Ishikawa (cell line): ENCODE measurements at regions not wholly inside any gene's neighbourhood (a gene's known extent, or its start where the extent isn't known, plus 50 kb on each side); places are given as distances from the start of the nearest gene placed in this dataset.

Experiments used
- CREB1 ChIP-seq: IDR thresholded peaks from 2 replicates; pipeline ENCODE4 v1.6.1; 2012; ENCODE audit warnings: low read depth
- EP300 ChIP-seq: IDR thresholded peaks from 2 replicates; pipeline ENCODE4 v1.6.1; 2012; ENCODE audit warnings: borderline replicate concordance
- FOXM1 ChIP-seq: IDR thresholded peaks from 2 replicates; pipeline ENCODE4 v1.6.1; 2012; ENCODE audit warnings: low read depth, borderline replicate concordance
- NFIC ChIP-seq: IDR thresholded peaks from 2 replicates; pipeline ENCODE4 v1.6.1; 2012
- TAF1 ChIP-seq: IDR thresholded peaks from 2 replicates; pipeline ENCODE4 v1.6.1; 2012; ENCODE audit warnings: low read depth, mild to moderate bottlenecking
- TCF12 ChIP-seq: IDR thresholded peaks from 2 replicates; pipeline ENCODE4 v1.6.1; 2012; ENCODE audit warnings: low read depth
- TEAD4 ChIP-seq: IDR thresholded peaks from 2 replicates; pipeline ENCODE4 v1.6.1; 2012
- YY1 ChIP-seq: IDR thresholded peaks from 2 replicates; pipeline ENCODE4 v1.6.1; 2012; ENCODE audit warnings: low read depth
- ZBTB7A ChIP-seq: IDR thresholded peaks from 2 replicates; pipeline ENCODE4 v1.6.1; 2012; ENCODE audit warnings: low read depth
- TF ChIP-seq, protein P1 (sequence below): IDR thresholded peaks from 2 replicates; pipeline ENCODE4 v1.6.1; 2012
- TF ChIP-seq, protein P2 (sequence below): IDR thresholded peaks from 2 replicates; pipeline ENCODE4 v1.6.1; 2012; ENCODE audit warnings: low read depth, mild to moderate bottlenecking
- TF ChIP-seq, protein P3 (sequence below): IDR thresholded peaks from 2 replicates; pipeline ENCODE4 v1.6.1; 2012

DNA sequence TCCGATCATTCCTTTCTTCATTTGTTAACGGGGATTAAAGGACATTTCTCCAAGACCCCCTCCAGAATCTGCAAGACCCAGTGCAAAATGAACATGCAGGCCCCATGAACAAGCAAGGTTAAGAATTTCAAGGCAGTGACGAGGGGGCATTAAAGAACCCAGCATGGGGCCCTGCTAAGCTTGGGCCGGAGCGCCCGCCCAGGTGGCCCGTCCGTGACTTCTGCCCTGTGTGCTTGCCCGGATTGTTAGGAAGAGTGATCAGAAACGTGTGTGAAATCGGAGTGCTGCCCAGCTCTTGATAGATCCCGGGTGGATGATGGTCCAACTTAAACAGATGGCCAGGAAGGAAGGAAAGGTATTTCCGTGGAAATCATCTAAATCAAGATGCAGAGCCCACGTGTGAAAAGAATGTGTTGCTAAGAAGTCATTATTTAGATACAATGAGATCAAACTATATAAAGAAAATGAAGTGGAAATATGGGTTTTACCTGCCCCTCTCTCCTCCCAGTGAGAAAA is 213.6 kb downstream of the KLF6 start:
- TF ChIP-seq EP300 (no peak), TAF1 (no peak), ZBTB7A (no peak), TEAD4 (no peak), NFIC (no peak), YY1 (no peak), FOXM1 (no peak), TCF12 (no peak), CREB1 (no peak)
- TF ChIP-seq, protein P1, sequence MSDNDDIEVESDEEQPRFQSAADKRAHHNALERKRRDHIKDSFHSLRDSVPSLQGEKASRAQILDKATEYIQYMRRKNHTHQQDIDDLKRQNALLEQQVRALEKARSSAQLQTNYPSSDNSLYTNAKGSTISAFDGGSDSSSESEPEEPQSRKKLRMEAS, result no peak
- TF ChIP-seq, protein P2, sequence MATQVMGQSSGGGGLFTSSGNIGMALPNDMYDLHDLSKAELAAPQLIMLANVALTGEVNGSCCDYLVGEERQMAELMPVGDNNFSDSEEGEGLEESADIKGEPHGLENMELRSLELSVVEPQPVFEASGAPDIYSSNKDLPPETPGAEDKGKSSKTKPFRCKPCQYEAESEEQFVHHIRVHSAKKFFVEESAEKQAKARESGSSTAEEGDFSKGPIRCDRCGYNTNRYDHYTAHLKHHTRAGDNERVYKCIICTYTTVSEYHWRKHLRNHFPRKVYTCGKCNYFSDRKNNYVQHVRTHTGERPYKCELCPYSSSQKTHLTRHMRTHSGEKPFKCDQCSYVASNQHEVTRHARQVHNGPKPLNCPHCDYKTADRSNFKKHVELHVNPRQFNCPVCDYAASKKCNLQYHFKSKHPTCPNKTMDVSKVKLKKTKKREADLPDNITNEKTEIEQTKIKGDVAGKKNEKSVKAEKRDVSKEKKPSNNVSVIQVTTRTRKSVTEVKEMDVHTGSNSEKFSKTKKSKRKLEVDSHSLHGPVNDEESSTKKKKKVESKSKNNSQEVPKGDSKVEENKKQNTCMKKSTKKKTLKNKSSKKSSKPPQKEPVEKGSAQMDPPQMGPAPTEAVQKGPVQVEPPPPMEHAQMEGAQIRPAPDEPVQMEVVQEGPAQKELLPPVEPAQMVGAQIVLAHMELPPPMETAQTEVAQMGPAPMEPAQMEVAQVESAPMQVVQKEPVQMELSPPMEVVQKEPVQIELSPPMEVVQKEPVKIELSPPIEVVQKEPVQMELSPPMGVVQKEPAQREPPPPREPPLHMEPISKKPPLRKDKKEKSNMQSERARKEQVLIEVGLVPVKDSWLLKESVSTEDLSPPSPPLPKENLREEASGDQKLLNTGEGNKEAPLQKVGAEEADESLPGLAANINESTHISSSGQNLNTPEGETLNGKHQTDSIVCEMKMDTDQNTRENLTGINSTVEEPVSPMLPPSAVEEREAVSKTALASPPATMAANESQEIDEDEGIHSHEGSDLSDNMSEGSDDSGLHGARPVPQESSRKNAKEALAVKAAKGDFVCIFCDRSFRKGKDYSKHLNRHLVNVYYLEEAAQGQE, result no peak
- TF ChIP-seq, protein P3, sequence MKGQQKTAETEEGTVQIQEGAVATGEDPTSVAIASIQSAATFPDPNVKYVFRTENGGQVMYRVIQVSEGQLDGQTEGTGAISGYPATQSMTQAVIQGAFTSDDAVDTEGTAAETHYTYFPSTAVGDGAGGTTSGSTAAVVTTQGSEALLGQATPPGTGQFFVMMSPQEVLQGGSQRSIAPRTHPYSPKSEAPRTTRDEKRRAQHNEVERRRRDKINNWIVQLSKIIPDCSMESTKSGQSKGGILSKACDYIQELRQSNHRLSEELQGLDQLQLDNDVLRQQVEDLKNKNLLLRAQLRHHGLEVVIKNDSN, result no peak
